SK-N-SH (cell line): ENCODE measurements at regions not wholly inside any gene's neighbourhood (a gene's known extent, or its start where the extent isn't known, plus 50 kb on each side); places are given as distances from the start of the nearest gene placed in this dataset.

Experiments used
- CTCF ChIA-PET: fragments of 300-600, 350-600 bp; formaldehyde crosslinking; extraction: SDS; loops from one replicate; lab custom pipeline; 2021; lab: Yijun Ruan, JAX
- POLR2A ChIA-PET: fragments of 350-600 bp; sonication (Branson Sonifier 250); formaldehyde crosslinking; extraction: SDS; loops from one replicate; lab custom pipeline; 2020; ENCODE audit warnings: antibody characterized with exemption, inconsistent platforms; lab: Yijun Ruan, JAX
- DNase-seq: peaks from one replicate; pipeline ENCODE4 v3.0.0; 2012
- H2AFZ ChIP-seq: fragments of 200-600 bp; sonication (generic); 2 replicates; pipeline ENCODE4 v1.8.1; 2016; ENCODE audit warnings: antibody characterized with exemption, mild to moderate bottlenecking, low read depth
- H3F3A ChIP-seq: fragments of 200-600 bp; sonication (generic); replicated peaks from 2 replicates; pipeline ENCODE3; 2016; ENCODE audit warnings: antibody characterized with exemption, mild to moderate bottlenecking; ENCODE audit not compliant: insufficient read depth
- H3K27ac ChIP-seq, 2 experiments: fragments of 200-500 bp in 1 of 2; fragments of 200-600 bp in 1 of 2; sonication (Bioruptor generic) in 1 of 2; sonication (generic), shearing (Covaris generic) in 1 of 2; 2 replicates each; pipeline versions ENCODE4 v1.5.1 to v1.6.1; 2014 to 2016; ENCODE audit warnings: low read depth in 2 of 2, inconsistent platforms in 1 of 2, low read length in 1 of 2, mild to moderate bottlenecking in 1 of 2, mixed read lengths in 1 of 2
- H3K27me3 ChIP-seq: fragments of 200-600 bp; sonication (generic), shearing (Covaris generic); 2 replicates; pipeline ENCODE4 v1.6.1; 2016; ENCODE audit warnings: mixed run types; ENCODE audit not compliant: insufficient read depth
- H3K36me3 ChIP-seq, 2 experiments: fragments of 200-500 bp in 1 of 2; fragments of 200-600 bp in 1 of 2; sonication (Bioruptor generic) in 1 of 2; sonication (generic) in 1 of 2; replicated peaks in 1 of 2; 2 replicates each; pipeline versions ENCODE3 to v1.5.1; 2014 to 2016; ENCODE audit warnings: low read length in 1 of 2, mild to moderate bottlenecking in 1 of 2; ENCODE audit not compliant: insufficient read depth in 2 of 2, control insufficient read depth in 1 of 2
- H3K4me1 ChIP-seq, 2 experiments: fragments of 200-500 bp in 1 of 2; fragments of 200-600 bp in 1 of 2; sonication (Bioruptor generic) in 1 of 2; sonication (generic), shearing (Covaris generic) in 1 of 2; 2 replicates each; pipeline versions ENCODE4 v1.5.1 to v1.6.1; 2014 to 2016; ENCODE audit warnings: low read depth in 1 of 2, low read length in 1 of 2, mixed run types in 1 of 2; ENCODE audit not compliant: insufficient read depth in 2 of 2, control insufficient read depth in 1 of 2
- H3K4me2 ChIP-seq: fragments of 200-600 bp; sonication (generic), shearing (Covaris generic); 2 replicates; pipeline ENCODE4 v1.6.1; 2017; ENCODE audit warnings: mixed run types
- H3K4me3 ChIP-seq, 2 experiments: fragments of 200-500 bp in 1 of 2; fragments of 200-600 bp in 1 of 2; sonication (Bioruptor generic) in 1 of 2; sonication (generic), shearing (Covaris generic) in 1 of 2; 2 replicates each; pipeline versions ENCODE4 v1.5.1 to v1.8.1; 2014 to 2016; ENCODE audit warnings: low read depth in 2 of 2, inconsistent platforms in 1 of 2, low read length in 1 of 2, mild to moderate bottlenecking in 1 of 2, mixed read lengths in 1 of 2, moderate library complexity in 1 of 2
- H3K79me2 ChIP-seq: fragments of 200-600 bp; sonication (generic); 2 replicates; pipeline ENCODE4 v1.8.1; 2017; ENCODE audit warnings: mild to moderate bottlenecking; ENCODE audit not compliant: insufficient read depth
- H3K9ac ChIP-seq: fragments of 200-600 bp; sonication (generic); 2 replicates; pipeline ENCODE4 v1.6.1; 2017; ENCODE audit warnings: mixed run types
- H3K9me2 ChIP-seq: fragments of 200-600 bp; sonication (generic); 2 replicates; pipeline ENCODE4 v1.6.1; 2017; ENCODE audit warnings: mixed run types
- H3K9me3 ChIP-seq: fragments of 200-600 bp; sonication (generic); 2 replicates; pipeline ENCODE4 v1.6.1; 2017; ENCODE audit warnings: mixed run types, mild to moderate bottlenecking, moderate library complexity
- H4K20me1 ChIP-seq: fragments of 200-600 bp; sonication (generic); 2 replicates; pipeline ENCODE4 v1.6.1; 2017; ENCODE audit warnings: mild to moderate bottlenecking, mixed run types; ENCODE audit not compliant: insufficient read depth
- CHD2 ChIP-seq: fragments of 150-350 bp; IDR thresholded peaks from 2 replicates; pipeline ENCODE4 v1.6.1; 2018; ENCODE audit warnings: low read length; ENCODE audit not compliant: partially characterized antibody
- CTCF ChIP-seq: fragments of 200-600 bp; sonication (generic); IDR thresholded peaks from 2 replicates; pipeline ENCODE4 v1.6.1; 2017; ENCODE audit warnings: antibody characterized with exemption, mild to moderate bottlenecking, moderate library complexity
- EP300 ChIP-seq, 2 experiments: IDR thresholded peaks; 2 replicates each; pipeline versions ENCODE4 v1.4.0 to v1.6.1; 2012; ENCODE audit warnings: borderline replicate concordance in 1 of 2, low read depth in 1 of 2, low read length in 1 of 2
- FOXJ3 ChIP-seq: sonication (generic); formaldehyde crosslinking; IDR thresholded peaks from 2 replicates; pipeline ENCODE4 v1.5.1; 2020; ENCODE audit warnings: mild to moderate bottlenecking, missing genetic modification reagents
- FOXM1 ChIP-seq: IDR thresholded peaks from 2 replicates; pipeline ENCODE4 v1.4.0; 2012; ENCODE audit warnings: low read depth, mild to moderate bottlenecking
- GATA2 ChIP-seq: sonication (generic); formaldehyde crosslinking; IDR thresholded peaks from 2 replicates; pipeline ENCODE4 v1.5.0; 2020; ENCODE audit warnings: mild to moderate bottlenecking, missing genetic modification reagents
- JUND ChIP-seq: IDR thresholded peaks from 2 replicates; pipeline ENCODE4 v1.4.0; 2012
- MAX ChIP-seq: IDR thresholded peaks from 2 replicates; pipeline ENCODE4 v1.4.0; 2012; ENCODE audit warnings: low read depth
- MXI1 ChIP-seq: IDR thresholded peaks from 2 replicates; pipeline ENCODE4 v1.6.1; 2012; ENCODE audit warnings: mild to moderate bottlenecking, low read depth, low read length, improper control_type of control experiment
- NFIC ChIP-seq: IDR thresholded peaks from 2 replicates; pipeline ENCODE4 v1.4.0; 2012; ENCODE audit warnings: borderline replicate concordance
- NRF1 ChIP-seq: IDR thresholded peaks from 2 replicates; pipeline ENCODE4 v1.6.1; 2012; ENCODE audit warnings: low read depth, mild to moderate bottlenecking, low read length
- PBX3 ChIP-seq: IDR thresholded peaks from 2 replicates; pipeline ENCODE4; 2012
- RFX5 ChIP-seq: IDR thresholded peaks from 2 replicates; pipeline ENCODE4 v1.6.1; 2012; ENCODE audit warnings: mild to moderate bottlenecking, improper control_type of control experiment, low read length
- RXRA ChIP-seq: IDR thresholded peaks from 2 replicates; pipeline ENCODE4 v1.4.0; 2012; ENCODE audit warnings: low read depth, mild to moderate bottlenecking, borderline replicate concordance
- TCF12 ChIP-seq: IDR thresholded peaks from 2 replicates; pipeline ENCODE4 v1.4.0; 2012
- YY1 ChIP-seq: IDR thresholded peaks from 2 replicates; pipeline ENCODE4 v1.4.0; 2012; ENCODE audit warnings: low read depth, mild to moderate bottlenecking
- ZBTB33 ChIP-seq: IDR thresholded peaks from 2 replicates; pipeline ENCODE4 v1.4.0; 2012; ENCODE audit warnings: low read depth, borderline replicate concordance
- WGBS: methylation state at CpG from one replicate; pipeline ENCODE4 v1.1.6; 2017; ENCODE audit warnings: low lambda C conversion rate; 5-methylcytosine and 5-hydroxymethylcytosine counted together

- Histone ChIP-seq H3F3A (no peaks in the 10 kb centered on the region), H3K27ac (no peak overlapping the region), H3K36me3 (no peaks in the 10 kb centered on the region), H3K4me3 (no peak overlapping the region), H3K9ac (no peak overlapping the region), H2AFZ (no peak overlapping the region), H3K9me3 (no peaks in the 10 kb centered on the region), H3K9me2 (no peaks in the 10 kb centered on the region), H3K4me1 (no peaks in the 10 kb centered on the region), H3K79me2 (no peaks in the 10 kb centered on the region), H3K4me2 (no peak overlapping the region), H4K20me1 (no peaks in the 10 kb centered on the region), H3K27me3 (no peaks in the 10 kb centered on the region)
- ChIA-PET POLR2A (no interaction called here), CTCF (no interaction called here)
- WGBS: 5% methylated on average over 4 of the region's 4 CpGs
- no peak for DNase-seq
- TF ChIP-seq GATA2 (0 out of 2 replicates have a peak, but pooled peaks have one; percentile 20), RFX5 (no peak)
Observed at GRCh38 chr13:53336441-53337160, 308.0 kb downstream of the OLFM4 start.

- no peak for TF ChIP-seq JUND
- TF ChIP-seq FOXJ3 (CRISPR knock-in tag): no peak
Observed at GRCh38 chr13:53338760-53339159, 310.1 kb downstream of the OLFM4 start.

GRCh38 chr13:53340505-53341143 lies 312.0 kb downstream of the OLFM4 start:
- Histone ChIP-seq H3K4me1 (no peaks in the 10 kb centered on the region), H3K27me3 (no peaks in the 10 kb centered on the region), H3K9me2 (no peaks in the 10 kb centered on the region), H3F3A (no peaks in the 10 kb centered on the region), H3K9me3 (no peaks in the 10 kb centered on the region), H3K4me3 (no peak overlapping the region), H3K9ac (no peak overlapping the region), H4K20me1 (no peaks in the 10 kb centered on the region), H3K79me2 (no peaks in the 10 kb centered on the region), H2AFZ (no peak overlapping the region), H3K4me2 (no peak overlapping the region), H3K36me3 (no peaks in the 10 kb centered on the region), H3K27ac (no peak overlapping the region)
- DNase-seq: no peak
- POLR2A ChIA-PET: no interaction called here
- CTCF ChIA-PET: no interaction called here
- 0% methylated on average over 1 of the region's 1 CpG for WGBS
- TF ChIP-seq JUND (no peak), MAX (no peak), RXRA (no peak), EP300 (IDR thresholded peaks at IDR 0.05; ENCODE audit: borderline replicate concordance in 1 of 2, low read depth in 1 of 2, low read length in 1 of 2) (no peak), CHD2 (no peak), NFIC (no peak), PBX3 (no peak), CTCF (no peak), YY1 (no peak), TCF12 (no peak), FOXM1 (no peak), MXI1 (no peak), ZBTB33 (no peak), NRF1 (no peak)

More at GRCh38 chr13:53338760-53339159, 310.1 kb downstream of the OLFM4 start:
- no peaks in the 10 kb centered on the region for H4K20me1 ChIP-seq
- H2AFZ ChIP-seq: no peak overlapping the region
- no peaks in the 10 kb centered on the region for H3K27me3 ChIP-seq
- no peaks in the 10 kb centered on the region for H3K4me1 ChIP-seq
- POLR2A ChIA-PET: no interaction called here
- no peaks in the 10 kb centered on the region for H3K9me3 ChIP-seq
- DNase-seq: no peak
- 9% methylated on average over 3 of the region's 3 CpGs for WGBS
- no peak overlapping the region for H3K27ac ChIP-seq
- H3K9me2 ChIP-seq: no peaks in the 10 kb centered on the region
- CTCF ChIA-PET: no interaction called here
- no peaks in the 10 kb centered on the region for H3F3A ChIP-seq
- H3K4me2 ChIP-seq: no peak overlapping the region
- H3K36me3 ChIP-seq: no peaks in the 10 kb centered on the region
- no peak overlapping the region for H3K9ac ChIP-seq
- no peaks in the 10 kb centered on the region for H3K79me2 ChIP-seq
- H3K4me3 ChIP-seq: no peak overlapping the region
